ENCODE measurements at regions not wholly inside any gene's neighbourhood (a gene's known extent, or its start where the extent isn't known, plus 50 kb on each side); places are given as distances from the start of the nearest gene placed in this dataset.

DNA sequence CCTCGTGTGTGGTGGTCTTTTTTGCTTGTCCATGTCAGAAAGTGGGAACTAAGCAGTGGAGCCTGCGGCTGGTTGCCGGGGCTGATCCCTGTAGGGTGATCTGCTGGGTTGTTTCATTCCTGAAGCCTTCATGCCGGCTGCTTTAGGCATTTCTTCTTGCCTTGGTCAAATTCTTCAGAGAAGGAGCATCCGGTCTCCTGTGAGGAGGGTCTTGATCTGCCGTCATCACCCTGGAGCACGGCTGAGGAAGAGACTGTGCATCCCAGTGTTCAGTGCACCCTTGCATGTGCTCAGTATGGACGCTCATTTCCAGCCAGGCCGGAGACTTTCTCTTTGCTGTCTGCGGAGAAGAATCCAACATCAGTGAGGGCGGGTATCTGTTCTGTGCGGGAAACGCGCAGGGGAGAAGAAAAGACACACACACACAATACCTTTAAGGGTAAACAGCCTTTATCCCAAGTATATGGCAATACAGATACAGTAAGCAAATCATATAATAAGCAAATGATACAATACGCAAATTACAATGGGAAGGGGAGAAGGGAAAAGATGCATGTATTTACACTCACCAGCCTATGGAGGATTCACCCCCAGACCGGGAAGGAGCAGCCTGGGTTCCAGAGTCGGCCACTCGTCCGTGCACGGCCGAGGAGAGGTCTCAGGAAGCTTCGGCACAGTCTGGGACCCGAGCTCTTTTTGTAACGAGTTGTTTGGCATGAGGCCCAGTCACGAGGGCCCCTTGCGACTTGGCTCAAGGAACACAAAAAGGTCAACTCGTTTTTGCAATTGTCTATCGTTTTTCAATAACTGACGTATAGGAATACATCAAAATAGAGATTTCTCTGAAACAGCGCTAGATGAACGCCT, 1366.8 kb upstream of the TMEM132C start:
- no peak overlapping the region for H3K27ac ChIP-seq
- TF ChIP-seq, protein P1, sequence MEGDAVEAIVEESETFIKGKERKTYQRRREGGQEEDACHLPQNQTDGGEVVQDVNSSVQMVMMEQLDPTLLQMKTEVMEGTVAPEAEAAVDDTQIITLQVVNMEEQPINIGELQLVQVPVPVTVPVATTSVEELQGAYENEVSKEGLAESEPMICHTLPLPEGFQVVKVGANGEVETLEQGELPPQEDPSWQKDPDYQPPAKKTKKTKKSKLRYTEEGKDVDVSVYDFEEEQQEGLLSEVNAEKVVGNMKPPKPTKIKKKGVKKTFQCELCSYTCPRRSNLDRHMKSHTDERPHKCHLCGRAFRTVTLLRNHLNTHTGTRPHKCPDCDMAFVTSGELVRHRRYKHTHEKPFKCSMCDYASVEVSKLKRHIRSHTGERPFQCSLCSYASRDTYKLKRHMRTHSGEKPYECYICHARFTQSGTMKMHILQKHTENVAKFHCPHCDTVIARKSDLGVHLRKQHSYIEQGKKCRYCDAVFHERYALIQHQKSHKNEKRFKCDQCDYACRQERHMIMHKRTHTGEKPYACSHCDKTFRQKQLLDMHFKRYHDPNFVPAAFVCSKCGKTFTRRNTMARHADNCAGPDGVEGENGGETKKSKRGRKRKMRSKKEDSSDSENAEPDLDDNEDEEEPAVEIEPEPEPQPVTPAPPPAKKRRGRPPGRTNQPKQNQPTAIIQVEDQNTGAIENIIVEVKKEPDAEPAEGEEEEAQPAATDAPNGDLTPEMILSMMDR (conservative IDR thresholded peaks at IDR 0.05), result no peak

DNA sequence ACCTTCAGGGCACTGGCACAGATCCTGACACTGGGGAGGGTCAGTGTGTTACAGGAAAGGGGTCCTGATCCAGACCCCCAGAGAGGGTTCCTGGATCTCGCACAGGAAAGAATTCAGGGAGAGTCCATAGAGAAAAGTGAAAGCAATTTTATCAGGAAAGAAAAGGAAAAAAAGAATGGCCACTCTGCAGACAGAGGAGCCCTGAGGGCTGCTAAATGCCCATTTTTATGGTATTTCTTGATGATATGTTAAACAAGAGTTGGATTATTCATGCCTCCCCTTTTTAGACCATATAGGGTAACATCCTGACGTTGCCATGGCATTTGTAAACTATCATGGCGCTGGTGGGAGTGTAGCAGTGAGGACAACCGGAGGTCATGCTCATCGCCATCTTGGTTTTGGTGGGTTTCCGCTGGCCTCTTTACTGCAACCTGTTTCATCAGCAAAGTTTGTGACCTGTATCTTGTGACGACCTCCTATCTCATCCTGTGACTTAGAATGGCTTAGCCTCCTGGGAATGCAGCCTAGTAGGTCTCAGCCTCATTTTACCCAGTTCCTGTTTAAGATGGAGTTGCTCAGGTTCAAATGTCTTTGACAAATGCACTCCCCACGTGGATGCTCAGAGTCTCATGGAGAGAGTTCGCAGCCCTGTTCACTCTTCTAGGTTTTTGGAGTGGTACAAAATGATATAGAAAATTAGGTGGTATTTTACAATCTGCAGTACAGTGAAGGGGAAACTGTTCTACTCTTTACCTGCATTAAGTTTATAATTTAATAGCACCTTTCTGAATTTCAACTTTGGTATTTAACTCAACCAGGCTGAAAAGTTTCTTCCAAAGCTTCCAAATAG, 1363.7 kb upstream of the TMEM132C start:
- H3K27ac ChIP-seq, result no peak overlapping the region
- TF ChIP-seq, protein P1 (conservative IDR thresholded peaks at IDR 0.05), result no peak

DNA sequence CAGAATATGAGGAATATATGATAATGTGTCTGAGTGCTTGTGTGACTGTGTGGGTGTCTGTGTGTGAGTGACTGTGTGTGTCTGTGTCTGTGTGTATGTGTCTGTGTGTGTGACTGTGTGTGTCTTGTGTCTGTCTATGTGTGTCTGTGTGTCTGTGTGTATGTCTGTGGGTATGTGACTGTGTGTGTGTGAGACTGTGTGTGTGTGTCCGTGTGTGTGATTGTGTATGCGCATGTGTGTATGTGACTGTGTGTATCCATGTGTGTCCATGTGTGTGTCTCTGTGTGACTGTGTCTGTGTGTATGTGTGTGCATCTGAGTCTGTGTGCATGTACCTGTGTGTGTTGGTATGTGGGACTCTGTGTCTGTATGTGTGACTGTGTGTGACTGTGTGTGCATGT, 1361.2 kb upstream of the TMEM132C start:
- TF ChIP-seq, protein P1 (conservative IDR thresholded peaks at IDR 0.05), result no peak
- H3K27ac ChIP-seq, result no peak overlapping the region

DNA sequence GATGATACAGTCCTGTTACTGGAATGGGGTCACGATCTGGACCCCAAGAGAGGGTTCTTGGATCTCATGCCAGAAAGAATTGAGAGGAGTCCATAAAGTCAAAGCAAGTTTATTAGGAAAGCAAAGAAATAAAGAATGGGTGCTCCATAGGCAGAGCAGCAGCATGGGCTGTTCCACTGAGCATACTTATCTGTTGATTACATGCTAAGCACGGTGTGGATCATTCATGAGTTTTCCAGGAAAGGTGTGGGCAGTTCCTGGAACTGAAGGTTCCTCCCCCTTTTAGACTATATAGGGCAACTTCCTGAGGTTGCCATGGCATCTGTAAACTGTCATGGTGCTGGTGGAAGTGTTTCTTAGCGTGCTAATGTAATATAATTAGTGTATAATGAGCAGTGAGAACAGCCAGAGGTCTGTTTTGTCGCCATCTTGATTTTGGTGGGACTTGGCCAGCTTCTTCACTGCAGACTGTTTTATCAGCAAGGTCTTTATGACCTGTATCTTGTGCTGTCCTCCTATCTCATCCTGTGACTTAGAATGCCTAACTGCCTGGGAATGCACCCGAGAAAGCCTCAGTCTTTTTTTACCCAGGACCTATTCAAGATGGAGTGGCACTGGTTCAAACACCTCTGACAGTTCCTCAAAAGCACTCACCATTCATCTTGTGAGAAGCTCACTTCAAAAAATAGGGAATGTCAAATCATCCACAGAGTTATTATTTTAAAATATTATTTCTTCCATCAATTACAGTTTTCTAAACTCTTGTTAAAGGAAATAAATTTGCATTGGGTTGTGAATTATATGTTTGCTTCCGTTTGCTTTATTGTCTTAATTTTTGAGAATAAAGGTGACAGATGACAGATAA, 1358.8 kb upstream of the TMEM132C start:
- TF ChIP-seq, protein P1 (conservative IDR thresholded peaks at IDR 0.05), result no peak
- H3K27ac ChIP-seq, result no peak overlapping the region

DNA sequence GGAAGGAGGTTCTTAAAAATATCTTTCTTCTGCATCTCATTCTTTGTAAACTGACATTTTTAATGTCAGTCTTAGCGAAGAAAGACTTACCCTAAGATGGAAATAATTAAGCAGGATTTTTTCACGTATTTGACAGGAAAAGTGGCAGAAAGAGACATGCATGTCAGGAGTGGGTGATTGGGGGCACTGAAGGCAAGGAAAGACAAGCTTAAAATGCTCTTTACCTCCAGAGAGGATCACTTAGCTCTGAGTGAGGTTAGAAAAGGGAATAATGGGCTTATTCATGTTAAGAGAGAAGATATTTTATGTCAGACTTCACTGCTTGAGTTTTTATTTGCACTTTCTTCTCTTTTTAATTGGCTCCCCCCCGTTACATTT, 1358.2 kb upstream of the TMEM132C start:
- no peak overlapping the region for H3K27ac ChIP-seq
- TF ChIP-seq, protein P1 (conservative IDR thresholded peaks at IDR 0.05), result no peak

DNA sequence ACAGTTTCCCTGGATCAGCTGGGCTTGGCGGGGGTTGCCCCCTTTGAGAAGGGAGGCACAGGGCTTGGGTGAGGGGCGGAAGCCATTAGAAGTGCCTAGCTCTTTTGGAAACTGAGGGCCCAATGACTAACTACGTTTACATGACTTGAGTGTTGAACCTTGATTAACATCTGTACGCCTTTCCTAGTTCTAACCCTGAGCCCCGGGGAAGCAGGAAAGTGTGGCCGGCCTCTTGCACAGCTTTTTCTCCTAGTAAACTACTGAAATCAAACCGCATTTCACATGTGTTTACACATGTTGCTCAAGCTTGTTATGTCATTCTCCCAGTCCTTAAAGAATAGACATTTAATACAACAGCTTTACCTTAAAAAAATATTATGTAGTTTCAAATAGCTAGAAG, 1356.4 kb upstream of the TMEM132C start:
- TF ChIP-seq, protein P1 (conservative IDR thresholded peaks at IDR 0.05), result no peak
- no peak overlapping the region for H3K27ac ChIP-seq

All from VCaP (cell line).